DND-41 (cell line): ENCODE measurements at regions not wholly inside any gene's neighbourhood (a gene's known extent, or its start where the extent isn't known, plus 50 kb on each side); places are given as distances from the start of the nearest gene placed in this dataset.

Experiments
- EZH2 ChIP-seq: IDR thresholded peaks from 3 replicates; pipeline ENCODE4 v1.6.1; 2012; ENCODE audit warnings: borderline replicate concordance, low read depth, mild to moderate bottlenecking, moderate library complexity, low read length, inconsistent platforms; ENCODE audit not compliant: severe bottlenecking
- TF ChIP-seq, protein P1 (sequence below): IDR thresholded peaks from 2 replicates; pipeline ENCODE4 v1.5.1; 2012; ENCODE audit warnings: borderline replicate concordance, low read length, moderate library complexity, mild to moderate bottlenecking; ENCODE audit not compliant: poor library complexity, severe bottlenecking; ENCODE audit errors: extremely low read depth

DNA sequence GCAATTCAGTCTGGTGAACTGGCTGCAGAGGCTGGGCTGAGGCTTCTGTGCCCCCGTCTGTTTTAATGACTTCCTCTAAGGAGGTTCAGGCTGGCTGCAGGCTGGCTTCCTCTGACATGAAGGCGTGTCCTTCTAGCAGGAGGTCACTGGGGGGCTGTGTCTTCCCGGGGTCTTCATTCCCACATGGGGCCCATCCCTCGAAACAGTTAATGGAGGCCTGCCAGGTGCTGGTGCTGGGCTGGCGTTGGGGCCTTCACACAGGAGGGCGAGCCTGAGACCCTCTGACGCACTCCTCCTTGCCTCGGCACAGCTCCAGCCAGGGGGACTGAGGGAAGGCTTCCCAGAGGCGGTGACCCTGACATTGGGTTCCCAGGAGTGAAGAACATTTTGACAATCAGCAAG lies 57.7 kb upstream of the DLK1 start:
- TF ChIP-seq, protein P1, sequence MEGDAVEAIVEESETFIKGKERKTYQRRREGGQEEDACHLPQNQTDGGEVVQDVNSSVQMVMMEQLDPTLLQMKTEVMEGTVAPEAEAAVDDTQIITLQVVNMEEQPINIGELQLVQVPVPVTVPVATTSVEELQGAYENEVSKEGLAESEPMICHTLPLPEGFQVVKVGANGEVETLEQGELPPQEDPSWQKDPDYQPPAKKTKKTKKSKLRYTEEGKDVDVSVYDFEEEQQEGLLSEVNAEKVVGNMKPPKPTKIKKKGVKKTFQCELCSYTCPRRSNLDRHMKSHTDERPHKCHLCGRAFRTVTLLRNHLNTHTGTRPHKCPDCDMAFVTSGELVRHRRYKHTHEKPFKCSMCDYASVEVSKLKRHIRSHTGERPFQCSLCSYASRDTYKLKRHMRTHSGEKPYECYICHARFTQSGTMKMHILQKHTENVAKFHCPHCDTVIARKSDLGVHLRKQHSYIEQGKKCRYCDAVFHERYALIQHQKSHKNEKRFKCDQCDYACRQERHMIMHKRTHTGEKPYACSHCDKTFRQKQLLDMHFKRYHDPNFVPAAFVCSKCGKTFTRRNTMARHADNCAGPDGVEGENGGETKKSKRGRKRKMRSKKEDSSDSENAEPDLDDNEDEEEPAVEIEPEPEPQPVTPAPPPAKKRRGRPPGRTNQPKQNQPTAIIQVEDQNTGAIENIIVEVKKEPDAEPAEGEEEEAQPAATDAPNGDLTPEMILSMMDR: no peak
- no peak for TF ChIP-seq EZH2
